HG03342 (cell line): ENCODE measurements at regions not wholly inside any gene's neighbourhood (a gene's known extent, or its start where the extent isn't known, plus 50 kb on each side); places are given as distances from the start of the nearest gene placed in this dataset.

ENCODE experiments used
- ATAC-seq: cut with Tn5 transposase; IDR thresholded peaks from one replicate; pipeline ENCODE4 v1.9.1; 2021; ENCODE audit warnings: mild to moderate bottlenecking, moderate library complexity; ENCODE audit not compliant: unreplicated experiment

DNA sequence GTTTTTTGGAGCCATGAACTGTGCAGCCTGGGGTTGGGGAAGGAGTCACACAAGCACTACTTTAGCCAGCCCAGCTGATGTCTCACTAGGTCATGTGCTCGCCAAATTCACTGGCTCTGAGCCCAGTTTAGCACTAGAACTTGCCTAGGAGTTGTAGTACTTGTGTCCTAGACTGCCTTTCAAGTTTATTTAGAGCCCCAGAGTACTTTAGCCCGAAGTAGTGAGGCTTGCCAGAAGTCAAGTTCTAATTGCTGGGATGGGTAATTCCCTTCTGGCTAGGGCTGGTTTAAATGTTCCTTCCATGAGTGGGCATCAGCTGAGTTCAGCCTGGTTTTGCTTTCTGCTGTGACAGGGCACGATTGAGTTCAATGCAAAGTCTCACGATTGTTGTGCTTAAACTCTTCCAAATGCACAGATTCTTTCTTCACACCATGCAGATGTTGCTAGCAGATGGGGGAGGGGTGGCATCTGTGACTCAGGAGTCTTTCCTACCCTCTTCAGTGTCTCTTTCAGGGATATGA is 228.2 kb upstream of the ZPLD1 start:
- no peak for ATAC-seq

GRCh38 chr3:102207151-102207571 is 227.7 kb upstream of the ZPLD1 start:
- no peak for ATAC-seq

GRCh38 chr3:102215166-102215565 is 219.6 kb upstream of the ZPLD1 start:
- no peak for ATAC-seq

- ATAC-seq, result no peak
Observed at GRCh38 chr3:102223132-102223531, 211.7 kb upstream of the ZPLD1 start.

DNA sequence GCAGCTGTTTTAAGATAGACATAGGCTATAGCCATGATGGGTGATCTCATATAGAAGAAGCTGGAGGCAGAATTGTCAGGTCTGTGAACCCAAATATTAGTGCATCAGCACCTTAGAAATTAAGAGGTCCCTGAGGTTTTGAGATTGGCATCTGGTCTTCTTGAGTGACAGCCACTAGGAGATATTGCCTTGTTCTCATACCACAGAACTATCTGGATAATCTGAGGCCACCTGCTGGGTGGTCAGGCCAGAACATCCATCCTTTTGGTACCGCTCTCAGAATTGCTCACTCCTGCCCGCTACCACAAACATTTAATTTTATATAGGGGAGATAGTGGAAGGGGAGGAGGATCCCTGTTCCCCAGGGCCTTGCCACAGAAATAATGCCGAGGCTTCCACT is 210.6 kb upstream of the ZPLD1 start:
- ATAC-seq, result no peak

DNA sequence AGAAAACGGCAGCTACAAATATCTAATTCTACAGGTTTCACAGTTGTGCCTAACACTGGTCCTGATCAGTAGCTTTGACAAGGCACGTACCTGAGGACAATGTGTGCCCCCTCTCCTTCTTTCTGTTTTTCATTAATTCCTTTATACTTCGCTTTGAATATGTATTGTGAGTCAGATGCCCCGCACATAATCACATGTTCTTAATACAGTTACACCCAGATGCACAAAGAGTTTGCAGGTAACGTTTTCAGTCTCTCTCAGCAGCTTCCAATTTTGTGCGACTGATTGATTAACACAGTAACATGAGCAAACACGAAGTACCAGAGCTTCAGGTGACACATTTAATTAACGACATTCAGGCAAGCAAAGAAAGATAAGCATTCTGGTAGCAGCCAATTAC is 209.8 kb upstream of the ZPLD1 start:
- no peak for ATAC-seq

- peak; percentile 52 for ATAC-seq
Observed at GRCh38 chr3:102225407-102226132, 209.2 kb upstream of the ZPLD1 start.

- ATAC-seq, result no peak
Observed at GRCh38 chr3:102226463-102226862, 208.4 kb upstream of the ZPLD1 start.

DNA sequence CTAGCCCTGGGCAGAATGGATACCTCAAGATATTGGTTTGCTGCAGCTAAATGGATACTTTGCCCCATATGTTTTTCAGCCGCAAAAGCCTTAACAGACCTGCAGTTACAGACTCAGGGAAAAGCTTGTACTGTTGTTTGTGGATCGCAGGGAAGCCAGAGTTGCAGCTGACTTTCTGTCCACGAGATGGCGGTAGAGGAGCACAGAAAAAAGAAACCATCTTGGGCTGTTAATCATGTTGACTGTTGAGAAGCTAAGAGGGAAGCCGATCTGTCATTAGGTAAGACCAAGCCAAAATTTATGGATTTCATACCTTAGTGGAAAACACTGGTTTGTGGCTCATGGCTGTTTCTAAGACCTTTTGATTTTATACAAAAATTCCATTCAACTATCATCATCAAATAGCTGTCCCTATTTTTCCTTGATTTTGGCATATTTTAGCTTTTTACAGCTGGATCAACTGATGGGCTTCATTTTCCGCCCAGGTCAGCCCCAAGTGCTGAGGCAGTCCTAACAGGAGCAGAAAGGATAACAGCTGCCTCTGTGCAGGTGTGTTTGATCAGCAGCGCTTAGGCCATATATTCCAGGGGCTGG is 205.7 kb upstream of the ZPLD1 start:
- peak; percentile 45 for ATAC-seq

GRCh38 chr3:102230057-102230456 is 204.8 kb upstream of the ZPLD1 start:
- ATAC-seq, result no peak

GRCh38 chr3:102233881-102234280 is 200.9 kb upstream of the ZPLD1 start:
- ATAC-seq, result peak; percentile 95

DNA sequence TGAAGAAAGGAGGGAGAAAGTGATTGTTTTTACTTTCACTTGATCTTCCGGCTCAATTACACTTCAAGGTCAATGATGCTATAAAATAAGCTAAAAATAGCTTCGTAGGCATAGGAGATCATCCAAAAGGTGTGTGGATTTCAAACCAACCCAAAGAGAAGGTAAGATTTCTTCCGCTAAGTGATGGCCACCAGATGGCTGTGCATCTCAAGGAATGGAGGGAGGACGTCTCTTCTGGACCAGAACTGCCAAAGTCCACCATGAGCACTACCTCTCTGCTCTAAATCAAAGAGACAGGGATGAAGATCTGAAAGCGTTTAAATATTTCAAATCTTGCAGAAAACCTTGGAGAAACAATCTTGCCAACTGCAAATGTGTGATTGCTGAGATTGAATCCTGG is 199.1 kb upstream of the ZPLD1 start:
- ATAC-seq, result no peak

- no peak for ATAC-seq
Observed at GRCh38 chr3:102237181-102237580, 197.6 kb upstream of the ZPLD1 start.

DNA sequence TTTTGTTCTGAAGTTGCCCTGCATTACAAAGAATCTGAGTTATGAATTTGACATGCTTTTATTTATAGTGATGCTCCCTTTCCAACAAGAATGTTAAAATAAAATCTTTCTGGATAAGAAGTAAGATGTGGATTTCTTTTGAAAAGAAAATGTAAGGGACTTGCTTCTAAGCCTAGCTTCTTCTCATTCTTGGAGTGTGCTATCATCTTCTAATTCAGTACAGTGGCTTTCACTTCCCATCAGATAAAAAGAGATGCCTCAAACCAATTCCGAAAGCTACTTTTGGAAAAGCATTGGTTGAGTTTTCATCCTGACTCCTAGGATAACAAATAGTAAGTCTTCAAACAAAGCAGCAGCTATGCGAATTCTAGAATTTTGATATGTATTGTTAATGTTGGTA is 197.0 kb upstream of the ZPLD1 start:
- ATAC-seq, result no peak

DNA sequence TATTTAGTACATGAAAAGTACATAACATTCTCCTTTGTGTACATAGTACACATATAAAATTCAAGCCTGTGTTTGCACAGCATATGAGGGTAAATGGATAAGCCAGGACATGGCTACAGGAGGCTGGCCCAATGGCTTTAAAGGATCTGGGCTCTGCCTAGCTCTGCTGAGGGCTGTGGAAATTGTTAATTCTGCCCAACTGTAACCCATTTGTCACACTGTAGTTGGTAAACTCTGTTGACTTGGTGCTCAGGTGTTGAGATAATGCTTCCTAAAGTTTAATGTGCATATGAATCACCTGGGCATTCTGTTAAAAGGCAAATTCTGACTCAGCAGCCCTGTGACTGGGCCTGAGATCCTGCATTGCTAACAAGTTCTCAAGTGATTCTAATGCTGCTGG is 196.5 kb upstream of the ZPLD1 start:
- no peak for ATAC-seq

GRCh38 chr3:102240720-102241119 is 194.1 kb upstream of the ZPLD1 start:
- no peak for ATAC-seq

GRCh38 chr3:102248981-102249705 is 185.7 kb upstream of the ZPLD1 start:
- no peak for ATAC-seq

DNA sequence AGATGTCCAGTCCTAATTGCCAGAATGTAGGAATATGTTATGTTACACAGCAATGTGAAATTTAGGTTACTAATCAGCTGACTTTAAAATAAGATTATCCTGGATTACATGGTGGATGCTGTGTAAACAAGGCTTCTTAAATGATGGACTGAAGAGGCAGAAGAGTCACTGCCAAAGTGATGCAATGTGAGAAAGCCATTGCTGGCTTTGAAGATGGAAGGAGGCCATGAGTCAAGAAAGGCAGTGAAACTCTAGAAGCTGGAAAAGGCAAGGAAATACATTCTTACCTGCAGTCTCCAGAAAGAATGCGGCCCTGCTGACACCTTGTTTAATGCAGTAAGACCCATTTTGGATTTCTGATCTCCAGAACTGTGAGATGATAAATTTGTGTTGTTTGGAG is 179.1 kb upstream of the ZPLD1 start:
- no peak for ATAC-seq

DNA sequence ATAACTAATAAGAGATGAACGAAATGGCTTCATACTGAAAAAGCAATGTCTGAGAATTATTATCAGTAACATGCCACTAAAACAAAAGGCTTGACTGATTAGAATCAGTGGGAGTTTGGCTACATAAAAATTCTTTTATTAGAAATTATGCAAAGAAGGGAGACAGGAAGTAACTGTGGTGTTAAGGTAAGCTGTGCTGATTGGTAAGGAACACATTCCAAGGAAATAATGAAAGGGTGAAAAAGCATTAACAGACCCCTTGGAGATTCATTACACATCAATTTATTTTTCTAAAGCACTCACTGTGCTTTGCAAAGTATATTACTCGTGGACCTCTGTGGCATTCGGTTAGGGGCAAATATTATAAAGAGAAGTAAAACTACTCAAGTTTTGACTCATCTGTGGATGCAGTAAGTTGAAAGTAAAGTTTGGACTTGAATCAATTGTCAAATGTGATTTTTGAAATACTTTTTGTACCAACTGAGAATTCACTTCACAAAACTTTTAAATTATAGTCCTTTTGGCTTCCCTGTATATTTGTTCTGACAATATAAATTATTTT is 176.1 kb upstream of the ZPLD1 start:
- ATAC-seq, result peak; percentile 85

DNA sequence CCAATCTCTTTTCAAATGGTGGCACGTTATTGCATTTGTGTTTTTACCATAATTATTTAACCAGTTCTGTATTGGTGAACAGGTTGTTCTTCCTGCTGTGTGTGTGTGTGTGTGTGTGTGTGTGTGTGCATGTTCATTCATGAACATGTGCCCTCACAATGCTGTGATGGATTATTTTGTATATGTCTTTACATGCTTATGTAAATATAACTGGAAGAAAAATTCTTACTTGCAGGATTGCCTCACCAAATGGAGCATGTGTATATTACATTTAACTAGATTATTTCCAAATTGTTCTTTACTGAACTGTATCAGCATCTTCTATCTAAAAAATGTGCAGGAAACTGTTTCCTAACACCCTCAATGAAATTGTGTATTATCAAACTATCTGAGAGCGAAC is 175.2 kb upstream of the ZPLD1 start:
- no peak for ATAC-seq

- no peak for ATAC-seq
Observed at GRCh38 chr3:102265720-102266119, 169.1 kb upstream of the ZPLD1 start.

GRCh38 chr3:102269406-102269805 is 165.4 kb upstream of the ZPLD1 start:
- ATAC-seq, result no peak
